ENCODE measurements at regions not wholly inside any gene's neighbourhood (a gene's known extent, or its start where the extent isn't known, plus 50 kb on each side); places are given as distances from the start of the nearest gene placed in this dataset.

DNA sequence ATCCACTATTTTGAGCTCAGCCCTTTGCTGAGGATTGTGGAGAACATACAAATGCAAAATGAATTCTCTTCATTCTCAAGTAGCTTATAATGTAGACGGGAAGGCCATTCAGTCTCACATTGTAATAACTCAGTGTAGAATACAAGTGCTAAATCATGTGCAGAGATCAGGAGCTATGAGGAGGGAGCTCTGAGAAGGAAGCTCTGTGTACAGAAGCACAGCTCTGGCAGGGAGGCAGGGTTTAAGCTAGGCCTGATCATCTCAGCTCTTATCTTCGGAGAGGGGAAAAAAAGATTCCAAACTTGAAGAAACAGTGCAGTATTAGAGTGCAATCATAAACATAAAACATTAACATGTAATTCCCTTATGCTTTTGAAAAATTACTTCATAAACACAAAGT lies 291.1 kb upstream of the SKOR2 start:
- DNase-seq (ENCODE audit: low read depth), result no peak
- TF ChIP-seq, protein P1, sequence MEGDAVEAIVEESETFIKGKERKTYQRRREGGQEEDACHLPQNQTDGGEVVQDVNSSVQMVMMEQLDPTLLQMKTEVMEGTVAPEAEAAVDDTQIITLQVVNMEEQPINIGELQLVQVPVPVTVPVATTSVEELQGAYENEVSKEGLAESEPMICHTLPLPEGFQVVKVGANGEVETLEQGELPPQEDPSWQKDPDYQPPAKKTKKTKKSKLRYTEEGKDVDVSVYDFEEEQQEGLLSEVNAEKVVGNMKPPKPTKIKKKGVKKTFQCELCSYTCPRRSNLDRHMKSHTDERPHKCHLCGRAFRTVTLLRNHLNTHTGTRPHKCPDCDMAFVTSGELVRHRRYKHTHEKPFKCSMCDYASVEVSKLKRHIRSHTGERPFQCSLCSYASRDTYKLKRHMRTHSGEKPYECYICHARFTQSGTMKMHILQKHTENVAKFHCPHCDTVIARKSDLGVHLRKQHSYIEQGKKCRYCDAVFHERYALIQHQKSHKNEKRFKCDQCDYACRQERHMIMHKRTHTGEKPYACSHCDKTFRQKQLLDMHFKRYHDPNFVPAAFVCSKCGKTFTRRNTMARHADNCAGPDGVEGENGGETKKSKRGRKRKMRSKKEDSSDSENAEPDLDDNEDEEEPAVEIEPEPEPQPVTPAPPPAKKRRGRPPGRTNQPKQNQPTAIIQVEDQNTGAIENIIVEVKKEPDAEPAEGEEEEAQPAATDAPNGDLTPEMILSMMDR (conservative IDR thresholded peaks at IDR 0.05; ENCODE audit: low read depth, low read length), result no peak

GRCh38 chr18:47531717-47532116 lies 280.3 kb upstream of the SKOR2 start:
- DNase-seq (ENCODE audit: low read depth), result no peak
- TF ChIP-seq, protein P1 (conservative IDR thresholded peaks at IDR 0.05; ENCODE audit: low read depth, low read length), result peak; percentile 3
- no peak overlapping the region for H3K4me3 ChIP-seq (ENCODE audit: low read length)

More for the DNA sequence above, 291.1 kb upstream of the SKOR2 start:
- H3K4me3 ChIP-seq (ENCODE audit: low read length), result no peak overlapping the region

GRCh38 chr18:47530695-47531094 lies 279.2 kb upstream of the SKOR2 start:
- H3K4me3 ChIP-seq (ENCODE audit: low read length), result no peak overlapping the region
- no peak for DNase-seq (ENCODE audit: low read depth)
- TF ChIP-seq, protein P1 (conservative IDR thresholded peaks at IDR 0.05; ENCODE audit: low read depth, low read length), result no peak

GRCh38 chr18:47528343-47528742 lies 276.9 kb upstream of the SKOR2 start:
- TF ChIP-seq, protein P1 (conservative IDR thresholded peaks at IDR 0.05; ENCODE audit: low read depth, low read length), result no peak
- no peak for DNase-seq (ENCODE audit: low read depth)
- H3K4me3 ChIP-seq (ENCODE audit: low read length), result no peak overlapping the region

DNA sequence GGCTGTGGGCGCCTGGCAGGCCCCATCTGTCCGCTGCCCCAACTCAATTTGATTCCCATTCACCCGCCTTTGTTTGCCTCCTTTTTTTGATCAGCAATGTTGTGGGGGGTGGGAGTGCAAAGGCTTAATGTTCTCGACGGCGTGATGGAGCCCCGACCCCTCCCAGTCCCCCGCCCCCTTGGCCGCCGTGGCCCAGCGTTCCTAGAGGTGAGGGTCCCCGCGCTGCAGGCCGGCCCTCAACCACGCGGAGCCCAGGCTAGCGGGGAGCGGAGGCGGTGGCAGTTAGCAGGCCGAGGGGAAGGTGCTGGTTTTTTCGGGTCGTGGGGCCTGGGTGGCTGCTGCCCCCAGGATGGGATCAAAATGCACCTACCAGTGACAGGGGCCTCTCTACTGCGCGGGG lies 274.7 kb upstream of the SKOR2 start:
- TF ChIP-seq, protein P1 (conservative IDR thresholded peaks at IDR 0.05; ENCODE audit: low read depth, low read length), result no peak
- DNase-seq (ENCODE audit: low read depth), result no peak
- H3K4me3 ChIP-seq (ENCODE audit: low read length), result no peak overlapping the region

DNA sequence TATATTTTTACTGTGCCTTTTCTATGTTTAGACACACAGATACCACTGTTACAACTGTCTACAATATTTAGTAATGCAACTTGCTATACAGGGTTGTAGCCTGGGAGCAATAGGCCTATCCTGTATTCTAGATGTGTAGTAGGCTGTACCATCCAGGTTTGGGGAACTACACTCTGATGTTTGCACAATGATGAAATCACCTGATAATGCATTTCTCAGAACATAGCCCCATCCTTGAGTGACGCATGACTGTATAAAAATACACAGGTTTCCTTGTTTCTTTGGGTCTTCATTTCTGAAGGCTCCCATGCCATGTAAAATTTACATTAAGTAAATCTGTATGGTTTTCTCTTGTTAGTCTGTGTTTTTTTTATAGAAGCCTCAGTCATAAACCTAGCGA lies 270.9 kb upstream of the SKOR2 start:
- DNase-seq (ENCODE audit: low read depth), result no peak
- H3K4me3 ChIP-seq (ENCODE audit: low read length), result no peak overlapping the region
- TF ChIP-seq, protein P1 (conservative IDR thresholded peaks at IDR 0.05; ENCODE audit: low read depth, low read length), result no peak

DNA sequence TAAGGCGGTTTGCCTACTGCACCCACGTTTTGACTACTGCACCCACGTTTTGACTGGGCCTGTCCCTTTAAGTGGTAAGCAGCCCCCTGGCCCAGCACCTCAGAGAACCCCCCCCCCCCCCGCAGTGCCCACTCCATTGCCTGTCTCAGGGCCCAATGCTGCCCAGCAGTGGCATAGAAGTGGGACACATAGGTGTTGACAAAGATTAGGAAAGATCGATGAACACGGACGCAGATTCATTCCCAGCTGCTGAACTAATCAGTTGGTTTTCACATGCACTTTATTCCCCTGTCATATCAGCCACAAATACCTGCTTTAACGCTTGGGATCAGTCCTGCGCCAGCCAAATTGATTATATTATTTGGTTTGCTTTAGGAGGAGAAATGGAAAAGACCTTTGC lies 268.8 kb upstream of the SKOR2 start:
- DNase-seq (ENCODE audit: low read depth), result no peak
- H3K4me3 ChIP-seq (ENCODE audit: low read length), result no peak overlapping the region
- TF ChIP-seq, protein P1 (conservative IDR thresholded peaks at IDR 0.05; ENCODE audit: low read depth, low read length), result no peak

All from retinal pigment epithelial cell (primary cell).